ENCODE measurements at regions not wholly inside any gene's neighbourhood (a gene's known extent, or its start where the extent isn't known, plus 50 kb on each side); places are given as distances from the start of the nearest gene placed in this dataset.
A peak's percentile ranks its signal among the peaks of the same experiment; 100 is the strongest.
"Not testable (repeated sequence)": the region's sequence is repeated elsewhere in the genome, so short reads cannot be mapped to it uniquely, and the experiment has no call there.

DNA sequence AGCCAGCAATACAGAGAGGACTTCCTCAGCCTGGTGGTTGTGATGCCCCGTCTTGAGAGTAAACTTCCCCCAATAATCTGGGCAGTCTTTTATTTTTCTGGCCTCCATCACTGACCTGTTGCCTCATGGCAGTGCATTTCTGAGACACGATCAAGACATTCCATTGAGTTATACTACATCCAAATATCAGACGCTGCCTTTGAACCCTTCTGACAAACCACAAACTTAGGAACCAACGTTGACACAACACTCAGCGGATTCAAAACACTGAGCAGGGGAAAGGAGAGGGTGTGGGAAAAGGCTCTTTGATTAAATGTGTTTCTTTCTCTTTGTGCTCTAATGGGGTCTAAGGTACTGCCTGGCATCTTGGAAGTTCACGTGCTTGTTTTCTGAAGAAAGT, 100.7 kb upstream of the TBX5 start:
- no peak for DNase-seq (ENCODE audit: extremely low read depth, low read depth)

DNA sequence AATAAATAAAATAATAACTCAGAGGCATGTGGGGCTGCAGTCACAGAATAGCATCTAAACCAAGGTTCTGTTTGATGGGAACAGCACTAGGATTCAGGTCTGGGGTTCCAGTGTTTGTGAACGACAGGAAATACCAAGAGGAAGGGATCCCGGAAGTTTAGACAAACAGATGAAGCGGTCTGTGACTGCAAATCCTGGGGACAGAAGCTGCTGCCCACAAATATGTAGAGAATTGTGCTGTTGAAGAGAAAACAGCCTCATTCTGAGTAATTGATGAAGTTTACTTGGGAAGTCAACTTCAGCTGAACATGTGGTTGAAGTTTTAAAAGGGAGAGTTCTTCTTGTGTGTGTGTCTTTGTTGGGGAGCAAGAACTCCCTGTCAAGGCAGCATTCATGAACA, 98.4 kb upstream of the TBX5 start:
- DNase-seq (ENCODE audit: extremely low read depth, low read depth), result no peak

DNA sequence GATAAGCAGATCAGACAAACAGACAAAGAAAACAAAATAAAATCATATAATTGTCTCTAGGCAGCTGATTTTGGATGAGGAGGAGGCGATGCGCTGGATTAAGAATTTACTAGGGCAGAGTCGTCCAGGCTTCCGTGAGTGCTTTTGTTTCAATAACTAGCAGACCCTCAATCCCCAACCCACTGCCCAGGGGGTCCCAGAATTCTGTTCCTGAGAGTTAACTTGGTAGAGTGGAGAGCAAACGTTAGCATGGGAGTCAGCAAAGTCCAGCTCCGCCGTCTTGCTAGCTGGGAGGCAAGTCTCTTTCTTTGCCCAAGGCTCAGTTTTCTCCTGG, 95.5 kb upstream of the TBX5 start:
- no peak for DNase-seq (ENCODE audit: extremely low read depth, low read depth)

DNA sequence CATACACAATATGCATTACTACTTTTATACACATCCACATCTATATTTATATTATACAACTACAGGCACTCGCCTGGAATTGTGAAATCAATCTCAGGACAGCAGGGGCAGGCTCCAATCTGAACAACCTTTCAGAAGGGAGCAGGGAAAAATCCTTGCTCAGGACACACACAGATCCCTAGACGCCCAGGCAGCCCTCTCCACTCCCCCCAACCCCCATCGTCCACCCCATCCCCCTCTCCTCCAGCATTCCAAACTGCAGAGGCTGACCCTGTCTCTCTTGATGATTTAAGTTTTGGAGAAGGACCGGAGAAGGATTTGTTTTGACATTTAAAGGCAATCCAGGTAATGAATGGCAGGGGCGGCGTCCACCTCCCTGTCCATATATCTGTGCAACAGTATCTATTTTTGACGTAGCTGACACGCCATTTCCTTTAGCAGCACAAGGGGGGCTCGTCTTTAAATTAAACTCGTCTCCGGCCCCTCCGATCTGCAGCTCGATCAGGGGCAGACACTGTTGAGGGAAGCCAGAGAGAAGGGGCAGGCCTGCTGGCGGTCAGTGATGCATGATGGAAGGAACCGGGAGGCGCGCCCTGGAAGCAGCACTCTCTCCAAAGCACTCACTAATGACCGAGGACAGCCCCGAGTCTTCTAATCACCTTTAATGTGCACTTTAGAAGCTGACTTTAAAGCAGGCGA, 95.0 kb upstream of the TBX5 start:
- no peak for DNase-seq (ENCODE audit: extremely low read depth, low read depth)

DNA sequence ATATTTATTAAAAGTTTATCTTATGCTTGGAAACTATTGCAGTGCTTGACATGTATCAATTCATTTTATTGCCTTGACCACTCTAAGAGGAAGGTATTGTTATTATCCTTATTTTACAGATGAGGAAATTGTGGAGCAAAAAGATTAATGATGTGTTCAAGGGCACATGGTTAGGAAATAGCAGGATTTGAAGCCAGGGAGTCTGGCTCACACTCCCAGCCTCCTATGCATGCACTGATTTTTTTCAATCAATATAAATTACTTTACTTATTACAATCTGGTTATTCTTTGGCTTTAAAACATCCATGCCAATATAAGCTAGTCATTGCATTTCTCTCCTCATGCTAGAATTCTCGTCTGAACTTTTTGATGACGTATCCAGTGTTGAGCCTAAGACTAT, 94.2 kb upstream of the TBX5 start:
- DNase-seq (ENCODE audit: extremely low read depth, low read depth), result no peak

DNA sequence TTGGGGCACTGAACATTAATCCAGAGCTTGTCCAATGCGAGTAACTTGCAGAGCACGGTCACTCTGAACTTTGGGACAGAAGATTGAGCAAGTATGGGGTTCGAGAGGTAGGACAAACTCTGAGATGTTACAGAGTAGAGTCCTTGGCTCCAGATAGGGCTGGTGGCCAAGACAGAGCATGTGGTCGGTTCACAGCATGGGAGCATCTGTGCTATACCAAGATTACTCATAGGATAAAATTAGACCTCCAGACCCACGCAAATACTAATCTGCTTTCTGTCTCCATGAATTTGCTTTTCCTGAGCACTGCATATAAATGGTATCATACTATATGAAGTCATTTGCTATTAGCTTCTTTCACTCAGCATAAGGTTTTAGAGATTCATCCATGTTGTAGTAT, 93.4 kb upstream of the TBX5 start:
- no peak for DNase-seq (ENCODE audit: extremely low read depth, low read depth)

DNA sequence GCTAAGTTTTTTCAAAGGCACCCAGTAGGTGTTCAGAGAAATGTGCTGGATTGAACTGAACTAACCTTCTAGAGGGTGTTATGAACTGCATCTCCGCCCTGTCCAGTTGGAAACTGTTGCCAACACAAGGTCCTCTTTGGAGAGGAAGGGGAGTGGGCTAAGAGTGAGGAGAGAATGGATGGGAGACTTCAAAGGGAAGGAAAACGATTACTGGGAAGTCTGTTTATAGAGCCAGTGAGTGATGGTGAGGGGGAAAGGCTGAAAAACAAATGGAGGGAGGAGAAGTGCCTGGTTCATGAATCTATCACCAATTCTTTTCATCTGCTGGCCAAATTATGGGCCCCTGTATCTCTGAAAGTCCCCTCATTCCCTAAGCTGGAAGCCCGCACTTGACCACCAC, 86.0 kb upstream of the TBX5 start:
- no peak for DNase-seq (ENCODE audit: extremely low read depth, low read depth)

DNA sequence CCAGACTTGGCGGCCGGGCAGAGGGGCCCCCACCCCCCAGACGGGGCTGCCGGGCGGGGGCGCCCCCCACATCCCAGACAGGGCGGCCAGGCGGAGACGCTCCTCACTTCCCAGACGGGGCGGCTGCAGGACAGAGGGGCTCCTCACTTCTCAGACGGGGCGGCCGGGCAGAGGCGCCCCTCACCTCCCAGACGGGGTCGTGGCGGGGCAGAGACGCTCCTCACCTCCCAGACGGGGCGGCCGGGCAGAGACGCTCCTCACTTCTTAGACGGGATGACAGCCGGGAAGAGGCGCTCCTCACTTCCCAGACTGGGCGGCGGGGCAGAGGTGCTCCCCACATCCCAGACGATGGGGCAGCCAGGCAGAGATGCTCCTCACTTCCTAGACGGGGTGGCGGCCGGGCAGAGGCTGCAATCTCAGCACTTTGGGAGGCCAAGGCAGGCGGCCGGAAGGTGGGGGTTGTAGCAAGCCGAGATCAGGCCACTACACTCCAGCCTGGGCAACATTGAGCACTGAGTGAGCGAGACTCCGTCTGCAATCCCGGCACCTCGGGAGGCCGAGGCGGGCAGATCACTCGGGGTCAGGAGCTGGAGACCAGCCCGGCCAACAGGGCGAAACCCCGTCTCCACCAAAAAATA, 79.0 kb upstream of the TBX5 start:
- DNase-seq (ENCODE audit: extremely low read depth, low read depth), result not testable (repeated sequence)

DNA sequence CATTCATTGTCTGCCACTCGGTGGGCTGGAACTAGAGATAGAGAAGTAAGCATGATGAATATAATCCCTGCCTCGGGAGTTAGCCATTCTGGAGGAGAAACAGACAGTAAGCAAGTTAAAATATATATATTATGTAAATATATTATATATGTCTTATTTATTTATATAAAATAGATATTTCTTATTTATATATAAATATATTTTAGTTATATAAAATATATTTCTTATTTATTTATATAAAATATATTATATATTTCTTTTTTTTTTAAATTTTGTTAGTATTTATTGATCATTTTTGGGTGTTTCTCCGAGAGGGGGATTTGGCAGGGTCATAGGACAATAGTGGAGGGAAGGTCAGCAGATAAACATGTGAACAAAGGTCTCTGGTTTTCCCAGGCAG, 78.1 kb upstream of the TBX5 start:
- no peak for DNase-seq (ENCODE audit: extremely low read depth, low read depth)

DNA sequence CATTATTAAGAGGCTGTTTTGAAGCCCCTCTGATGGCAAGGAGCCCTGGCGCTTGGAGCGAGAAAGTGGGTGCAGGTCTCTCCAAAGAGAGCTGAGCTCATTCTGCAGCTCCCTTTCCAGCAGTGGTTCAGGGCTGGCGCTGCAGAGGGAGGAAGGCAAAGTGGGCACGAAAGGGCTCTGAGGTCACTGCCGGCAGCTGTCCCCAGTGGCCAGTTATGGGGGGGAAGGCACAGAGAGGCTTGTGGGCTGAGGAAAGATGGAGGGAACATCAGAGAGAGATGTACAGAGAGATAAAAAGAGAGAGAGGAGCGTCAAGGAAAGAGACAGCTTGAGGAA, 75.2 kb upstream of the TBX5 start:
- no peak for DNase-seq (ENCODE audit: extremely low read depth, low read depth)

DNA sequence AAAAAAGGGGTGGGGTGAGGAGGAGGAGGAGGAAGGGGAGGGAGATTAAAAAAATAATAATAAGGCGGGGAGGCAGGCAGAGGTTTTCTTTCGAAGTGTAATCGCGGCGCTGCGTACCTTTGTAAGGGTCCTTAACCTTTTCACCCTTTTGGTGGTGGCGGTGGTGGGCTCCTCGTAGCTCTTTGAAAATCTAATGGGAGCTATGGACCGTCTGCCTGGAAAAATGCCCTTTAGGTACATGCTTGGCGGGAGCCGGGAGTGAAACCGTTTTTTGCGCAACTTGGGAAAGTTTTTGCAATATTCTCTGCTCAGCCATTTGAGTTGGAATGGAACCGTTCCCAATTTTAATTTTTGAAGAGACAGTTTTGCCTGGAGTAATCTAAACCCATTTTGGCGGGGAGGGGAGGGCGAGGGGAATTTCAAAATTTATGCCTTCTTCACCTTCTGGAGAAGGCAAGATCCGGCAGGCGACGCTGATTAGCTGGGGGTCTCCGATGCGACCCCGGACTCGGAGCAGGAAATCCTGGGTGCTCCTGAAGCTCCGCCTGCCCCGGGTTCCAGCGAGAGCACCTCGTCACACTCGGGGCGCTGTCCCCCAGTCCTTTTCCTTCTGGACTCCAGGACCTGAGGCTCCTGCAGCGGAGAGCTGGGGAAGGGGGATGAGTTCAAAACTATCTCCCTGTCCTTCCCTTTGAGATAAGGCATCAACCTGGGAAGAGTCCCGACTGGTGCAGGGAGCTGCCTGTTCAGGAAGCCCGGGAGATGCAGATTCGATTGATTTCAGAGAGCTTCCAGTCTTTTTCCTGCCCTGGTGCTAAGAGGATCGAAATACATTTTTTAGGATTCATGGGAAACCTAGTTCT, 74.6 kb upstream of the TBX5 start:
- no peak for DNase-seq (ENCODE audit: extremely low read depth, low read depth)

DNA sequence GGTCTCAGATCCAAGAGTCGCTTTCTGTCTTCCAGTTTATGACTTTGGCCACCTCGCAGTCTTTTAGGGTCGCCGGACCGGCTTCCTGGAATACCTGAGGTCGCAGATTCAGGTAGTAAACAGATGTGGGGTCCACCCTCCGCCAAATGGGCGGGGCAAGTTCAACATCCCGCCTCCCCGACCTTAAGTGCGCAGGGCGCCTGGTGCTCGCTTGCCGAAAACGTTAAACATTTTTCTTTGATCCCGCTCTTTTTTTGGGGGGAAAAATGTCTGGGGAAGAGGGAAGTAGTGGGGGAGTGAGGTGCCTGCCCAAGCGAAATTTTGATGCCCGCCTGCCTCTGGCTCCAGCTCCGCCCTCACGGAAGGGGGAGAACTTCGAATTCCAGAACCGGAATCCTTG, 73.9 kb upstream of the TBX5 start:
- DNase-seq (ENCODE audit: extremely low read depth, low read depth), result no peak

DNA sequence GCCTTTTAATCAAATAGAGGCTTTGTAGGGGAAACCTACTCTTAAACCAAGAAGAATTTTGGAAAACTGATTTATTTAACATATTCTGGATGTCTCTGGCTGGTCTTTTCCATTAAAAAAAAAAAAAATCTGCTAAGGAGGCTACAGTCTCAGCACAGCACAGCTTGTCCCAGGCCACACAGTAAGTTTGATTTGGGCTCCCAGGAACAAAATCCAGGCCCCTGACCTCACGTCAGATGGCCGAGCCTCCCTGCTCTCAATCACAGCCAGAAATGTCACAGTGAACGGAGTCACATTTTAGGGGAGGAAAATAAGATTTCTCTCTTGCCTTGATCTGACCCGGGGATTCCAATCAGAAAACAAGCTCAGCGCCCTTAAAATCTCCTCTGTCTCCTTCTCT, 72.9 kb upstream of the TBX5 start:
- DNase-seq (ENCODE audit: extremely low read depth, low read depth), result no peak

DNA sequence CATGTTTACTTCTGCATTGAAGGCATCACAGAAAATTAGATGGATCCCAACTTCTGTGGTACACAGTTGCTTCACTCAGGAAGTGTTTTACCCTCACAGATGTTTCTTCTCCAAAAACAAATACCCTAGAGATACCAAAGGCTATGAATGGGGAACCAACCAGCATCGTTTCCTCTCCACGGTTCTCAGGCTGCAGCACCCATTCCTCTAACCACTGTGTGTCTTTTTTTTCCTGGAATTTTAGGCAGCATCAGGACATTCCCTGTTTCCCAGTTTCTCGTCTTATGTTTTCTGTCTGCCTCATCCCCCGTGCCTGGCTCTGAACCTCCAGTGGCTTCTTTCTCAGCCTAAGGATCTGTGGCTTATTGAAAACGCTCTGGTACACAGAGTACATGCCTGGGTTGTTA, 72.0 kb upstream of the TBX5 start:
- no peak for DNase-seq (ENCODE audit: extremely low read depth, low read depth)

DNA sequence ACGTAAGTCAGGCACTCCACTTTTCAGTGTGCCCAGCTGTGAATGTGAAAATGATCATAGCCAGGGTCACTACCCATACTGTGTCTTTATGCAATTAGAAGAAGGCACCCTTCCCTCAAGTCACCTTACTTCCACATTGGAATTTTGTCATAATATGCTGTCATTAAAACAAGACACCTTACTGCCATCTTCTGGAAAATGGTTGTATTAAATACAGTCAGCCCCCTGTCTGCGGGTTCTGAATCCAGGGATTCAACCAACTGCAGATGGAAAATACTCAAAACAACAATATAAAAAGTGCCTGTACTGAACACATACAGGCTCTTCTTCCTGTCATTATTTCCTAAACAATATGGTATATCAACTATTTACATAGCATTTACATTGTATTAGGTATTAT, 70.2 kb upstream of the TBX5 start:
- DNase-seq (ENCODE audit: extremely low read depth, low read depth), result peak; percentile 31

DNA sequence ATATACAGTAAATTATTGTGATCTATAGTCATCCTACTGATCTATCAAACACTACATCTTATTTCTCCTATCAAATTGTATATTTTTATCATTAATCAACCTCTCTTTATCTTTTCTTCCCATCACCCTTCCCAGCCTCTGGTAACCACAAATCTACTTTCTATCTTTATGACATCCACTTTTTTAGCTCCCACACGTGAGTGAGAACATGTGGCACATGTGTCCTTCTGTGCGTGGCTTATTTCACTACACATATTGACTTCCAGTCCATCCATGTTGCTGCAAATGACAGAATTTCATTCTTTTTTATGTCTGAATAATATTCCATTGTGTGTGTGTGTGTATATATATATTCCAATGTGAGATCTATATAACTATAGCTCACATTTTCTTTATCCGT, 67.8 kb upstream of the TBX5 start:
- DNase-seq (ENCODE audit: extremely low read depth, low read depth), result no peak

DNA sequence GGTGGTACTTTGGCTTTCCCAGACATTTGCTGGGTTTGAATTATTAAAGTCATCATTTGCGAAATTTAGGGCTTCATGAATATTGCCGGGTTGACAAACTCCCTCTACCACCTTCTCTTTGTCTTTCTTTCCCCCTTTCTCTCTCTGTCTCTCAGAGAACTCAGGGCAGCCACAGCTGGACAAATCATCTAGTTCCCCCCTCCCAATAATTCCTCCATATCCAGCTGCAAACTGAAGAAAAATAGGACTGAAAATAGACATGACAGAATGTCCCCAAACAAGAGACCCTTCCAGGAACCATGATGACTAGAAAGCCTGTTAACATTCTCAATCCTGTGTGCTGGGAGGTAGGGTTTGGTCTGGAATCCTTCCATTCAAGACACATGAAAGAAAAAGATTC, 67.1 kb upstream of the TBX5 start:
- no peak for DNase-seq (ENCODE audit: extremely low read depth, low read depth)

DNA sequence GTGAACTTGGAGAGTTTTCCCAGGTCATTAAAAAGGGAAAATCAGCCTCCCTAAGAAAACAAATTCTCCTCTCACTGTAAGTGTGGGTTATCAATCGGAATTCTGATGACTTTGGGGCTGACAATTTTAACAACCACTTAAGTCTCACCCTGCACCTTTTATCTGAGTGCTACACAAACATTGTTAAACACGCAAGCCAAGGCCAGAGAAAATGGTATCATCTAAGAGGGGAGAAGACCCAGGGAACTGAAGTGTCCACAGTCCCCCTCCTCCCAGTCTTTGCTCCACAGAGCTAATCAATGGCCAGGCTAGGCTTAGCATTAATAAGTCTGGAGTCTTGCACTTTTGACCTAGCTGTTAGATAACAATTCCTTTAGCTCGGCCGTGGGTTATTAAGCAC, 51.7 kb upstream of the TBX5 start:
- no peak for DNase-seq (ENCODE audit: extremely low read depth, low read depth)

Measured in NCI-H460 (cell line).